ENCODE measurements at regions not wholly inside any gene's neighbourhood (a gene's known extent, or its start where the extent isn't known, plus 50 kb on each side); places are given as distances from the start of the nearest gene placed in this dataset.
A peak's percentile ranks its signal among the peaks of the same experiment; 100 is the strongest.

DNA sequence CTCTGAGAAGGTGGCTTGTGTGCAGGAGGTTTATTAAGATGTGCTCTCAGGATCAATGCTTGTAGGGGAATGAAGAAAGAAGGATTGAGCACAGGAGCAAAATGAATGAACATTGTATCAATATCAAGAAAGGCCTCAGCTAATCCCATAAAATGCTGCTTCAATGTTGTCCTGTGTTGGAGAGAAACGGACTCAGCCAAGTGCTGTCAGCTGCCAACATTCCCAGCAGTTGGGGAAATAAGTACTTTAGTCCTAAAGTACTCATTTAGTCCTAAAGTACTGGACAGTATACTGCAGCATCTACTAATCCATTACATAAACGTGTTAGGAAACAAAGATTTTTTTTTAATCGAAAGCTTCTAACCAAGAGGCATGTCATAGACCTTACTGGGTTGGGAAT, 255.9 kb downstream of the SEC23A start (continued):
- TF ChIP-seq, protein P1, sequence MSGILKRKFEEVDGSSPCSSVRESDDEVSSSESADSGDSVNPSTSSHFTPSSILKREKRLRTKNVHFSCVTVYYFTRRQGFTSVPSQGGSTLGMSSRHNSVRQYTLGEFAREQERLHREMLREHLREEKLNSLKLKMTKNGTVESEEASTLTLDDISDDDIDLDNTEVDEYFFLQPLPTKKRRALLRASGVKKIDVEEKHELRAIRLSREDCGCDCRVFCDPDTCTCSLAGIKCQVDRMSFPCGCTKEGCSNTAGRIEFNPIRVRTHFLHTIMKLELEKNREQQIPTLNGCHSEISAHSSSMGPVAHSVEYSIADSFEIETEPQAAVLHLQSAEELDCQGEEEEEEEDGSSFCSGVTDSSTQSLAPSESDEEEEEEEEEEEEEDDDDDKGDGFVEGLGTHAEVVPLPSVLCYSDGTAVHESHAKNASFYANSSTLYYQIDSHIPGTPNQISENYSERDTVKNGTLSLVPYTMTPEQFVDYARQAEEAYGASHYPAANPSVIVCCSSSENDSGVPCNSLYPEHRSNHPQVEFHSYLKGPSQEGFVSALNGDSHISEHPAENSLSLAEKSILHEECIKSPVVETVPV (CRISPR knock-in tag; IDR thresholded peaks at IDR 0.05), result no peak

DNA sequence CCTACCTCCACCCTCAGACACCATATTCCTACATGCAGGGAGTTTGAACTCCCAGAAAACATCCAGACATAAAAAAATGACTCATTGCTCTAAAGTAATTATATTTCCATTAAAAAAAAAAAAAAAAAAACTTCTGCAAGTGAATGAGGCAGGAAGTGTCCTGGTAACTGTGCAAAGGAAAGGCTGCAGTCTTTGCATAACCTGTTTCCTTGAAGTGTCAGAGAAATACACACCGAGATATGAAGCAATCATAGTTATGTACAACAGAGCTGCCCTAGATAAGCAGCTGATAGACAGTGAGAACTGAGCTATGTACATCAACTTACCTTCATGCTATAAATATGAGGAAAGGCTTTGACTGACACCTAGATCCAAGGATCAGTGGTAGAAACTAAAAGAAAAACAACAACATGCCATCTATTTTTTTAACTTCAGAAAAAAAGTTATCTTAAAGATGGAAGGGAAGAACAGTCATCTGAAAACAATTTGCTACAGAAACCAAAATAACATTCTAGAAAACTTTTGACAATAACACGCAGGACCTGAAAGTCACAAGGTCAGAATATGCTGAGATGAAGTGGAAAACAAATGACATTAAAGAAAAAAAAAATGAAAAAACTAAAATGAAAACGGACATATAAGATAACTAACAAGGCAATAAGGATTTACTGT, 263.2 kb downstream of the SEC23A start:
- TF ChIP-seq GLIS3 (CRISPR knock-in tag; IDR thresholded peaks at IDR 0.05), result no peak
- TF ChIP-seq TOX (CRISPR knock-in tag; IDR thresholded peaks at IDR 0.05; ENCODE audit: borderline replicate concordance), result no peak
- peak; percentile 15; the same call in 1 of the 2 replicates for TF ChIP-seq ISL1 (CRISPR knock-in tag; IDR thresholded peaks at IDR 0.05)
- no peak for TF ChIP-seq OSR1 (CRISPR knock-in tag; IDR thresholded peaks at IDR 0.05)
- TF ChIP-seq SNAI2 (CRISPR knock-in tag; IDR thresholded peaks at IDR 0.05), result no peak
- ATAC-seq, result no peak

DNA sequence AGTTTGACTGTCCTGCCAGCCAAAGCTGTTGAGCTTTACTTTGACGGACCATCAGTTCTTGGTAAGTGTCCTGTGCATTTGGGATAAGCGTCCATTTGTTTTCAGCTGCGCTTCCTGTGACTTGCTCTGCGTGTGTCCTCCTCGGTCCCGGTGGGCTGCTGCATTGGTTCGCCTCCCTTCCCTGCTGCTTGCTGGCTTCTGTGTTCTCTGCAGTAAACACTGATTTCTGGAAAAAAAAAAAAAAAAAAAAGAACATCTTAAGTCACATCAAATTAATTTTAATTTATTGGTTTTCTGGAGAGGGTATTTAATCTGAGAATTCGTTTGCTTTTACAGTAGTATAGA, 264.1 kb downstream of the SEC23A start:
- TF ChIP-seq OSR1 (CRISPR knock-in tag; IDR thresholded peaks at IDR 0.05), result no peak
- TF ChIP-seq GLIS3 (CRISPR knock-in tag; IDR thresholded peaks at IDR 0.05), result no peak
- TF ChIP-seq BACH2 (CRISPR knock-in tag; IDR thresholded peaks at IDR 0.05; ENCODE audit: borderline replicate concordance), result no peak
- TF ChIP-seq PPARA (CRISPR knock-in tag; IDR thresholded peaks at IDR 0.05; ENCODE audit: borderline replicate concordance), result no peak
- TF ChIP-seq, protein P2, sequence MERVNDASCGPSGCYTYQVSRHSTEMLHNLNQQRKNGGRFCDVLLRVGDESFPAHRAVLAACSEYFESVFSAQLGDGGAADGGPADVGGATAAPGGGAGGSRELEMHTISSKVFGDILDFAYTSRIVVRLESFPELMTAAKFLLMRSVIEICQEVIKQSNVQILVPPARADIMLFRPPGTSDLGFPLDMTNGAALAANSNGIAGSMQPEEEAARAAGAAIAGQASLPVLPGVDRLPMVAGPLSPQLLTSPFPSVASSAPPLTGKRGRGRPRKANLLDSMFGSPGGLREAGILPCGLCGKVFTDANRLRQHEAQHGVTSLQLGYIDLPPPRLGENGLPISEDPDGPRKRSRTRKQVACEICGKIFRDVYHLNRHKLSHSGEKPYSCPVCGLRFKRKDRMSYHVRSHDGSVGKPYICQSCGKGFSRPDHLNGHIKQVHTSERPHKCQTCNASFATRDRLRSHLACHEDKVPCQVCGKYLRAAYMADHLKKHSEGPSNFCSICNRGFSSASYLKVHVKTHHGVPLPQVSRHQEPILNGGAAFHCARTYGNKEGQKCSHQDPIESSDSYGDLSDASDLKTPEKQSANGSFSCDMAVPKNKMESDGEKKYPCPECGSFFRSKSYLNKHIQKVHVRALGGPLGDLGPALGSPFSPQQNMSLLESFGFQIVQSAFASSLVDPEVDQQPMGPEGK (CRISPR knock-in tag; IDR thresholded peaks at IDR 0.05; ENCODE audit: borderline replicate concordance), result no peak
- TF ChIP-seq, protein P3, sequence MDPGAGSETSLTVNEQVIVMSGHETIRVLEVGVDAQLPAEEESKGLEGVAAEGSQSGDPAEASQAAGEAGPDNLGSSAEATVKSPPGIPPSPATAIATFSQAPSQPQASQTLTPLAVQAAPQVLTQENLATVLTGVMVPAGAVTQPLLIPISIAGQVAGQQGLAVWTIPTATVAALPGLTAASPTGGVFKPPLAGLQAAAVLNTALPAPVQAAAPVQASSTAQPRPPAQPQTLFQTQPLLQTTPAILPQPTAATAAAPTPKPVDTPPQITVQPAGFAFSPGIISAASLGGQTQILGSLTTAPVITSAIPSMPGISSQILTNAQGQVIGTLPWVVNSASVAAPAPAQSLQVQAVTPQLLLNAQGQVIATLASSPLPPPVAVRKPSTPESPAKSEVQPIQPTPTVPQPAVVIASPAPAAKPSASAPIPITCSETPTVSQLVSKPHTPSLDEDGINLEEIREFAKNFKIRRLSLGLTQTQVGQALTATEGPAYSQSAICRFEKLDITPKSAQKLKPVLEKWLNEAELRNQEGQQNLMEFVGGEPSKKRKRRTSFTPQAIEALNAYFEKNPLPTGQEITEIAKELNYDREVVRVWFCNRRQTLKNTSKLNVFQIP (CRISPR knock-in tag; IDR thresholded peaks at IDR 0.05; ENCODE audit: borderline replicate concordance, low read depth), result no peak
- no peak for TF ChIP-seq CSDC2 (CRISPR knock-in tag; IDR thresholded peaks at IDR 0.05)
- TF ChIP-seq TCF4 (CRISPR knock-in tag; IDR thresholded peaks at IDR 0.05; ENCODE audit: borderline replicate concordance), result no peak
- TF ChIP-seq, protein P4, sequence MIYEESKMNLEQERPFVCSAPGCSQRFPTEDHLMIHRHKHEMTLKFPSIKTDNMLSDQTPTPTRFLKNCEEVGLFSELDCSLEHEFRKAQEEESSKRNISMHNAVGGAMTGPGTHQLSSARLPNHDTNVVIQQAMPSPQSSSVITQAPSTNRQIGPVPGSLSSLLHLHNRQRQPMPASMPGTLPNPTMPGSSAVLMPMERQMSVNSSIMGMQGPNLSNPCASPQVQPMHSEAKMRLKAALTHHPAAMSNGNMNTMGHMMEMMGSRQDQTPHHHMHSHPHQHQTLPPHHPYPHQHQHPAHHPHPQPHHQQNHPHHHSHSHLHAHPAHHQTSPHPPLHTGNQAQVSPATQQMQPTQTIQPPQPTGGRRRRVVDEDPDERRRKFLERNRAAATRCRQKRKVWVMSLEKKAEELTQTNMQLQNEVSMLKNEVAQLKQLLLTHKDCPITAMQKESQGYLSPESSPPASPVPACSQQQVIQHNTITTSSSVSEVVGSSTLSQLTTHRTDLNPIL (CRISPR knock-in tag; IDR thresholded peaks at IDR 0.05; ENCODE audit: low read depth), result no peak
- no peak for TF ChIP-seq ARNTL (CRISPR knock-in tag; IDR thresholded peaks at IDR 0.05; ENCODE audit: borderline replicate concordance, low read depth)
- TF ChIP-seq RARB (CRISPR knock-in tag; IDR thresholded peaks at IDR 0.05), result no peak
- no peak for TF ChIP-seq ZFP30 (CRISPR knock-in tag; IDR thresholded peaks at IDR 0.05)
- no peak for TF ChIP-seq ZNF565 (CRISPR knock-in tag; conservative IDR thresholded peaks at IDR 0.05; ENCODE audit: low read depth)
- no peak for TF ChIP-seq ZNF70 (CRISPR knock-in tag; IDR thresholded peaks at IDR 0.05)
- no peak for ATAC-seq

DNA sequence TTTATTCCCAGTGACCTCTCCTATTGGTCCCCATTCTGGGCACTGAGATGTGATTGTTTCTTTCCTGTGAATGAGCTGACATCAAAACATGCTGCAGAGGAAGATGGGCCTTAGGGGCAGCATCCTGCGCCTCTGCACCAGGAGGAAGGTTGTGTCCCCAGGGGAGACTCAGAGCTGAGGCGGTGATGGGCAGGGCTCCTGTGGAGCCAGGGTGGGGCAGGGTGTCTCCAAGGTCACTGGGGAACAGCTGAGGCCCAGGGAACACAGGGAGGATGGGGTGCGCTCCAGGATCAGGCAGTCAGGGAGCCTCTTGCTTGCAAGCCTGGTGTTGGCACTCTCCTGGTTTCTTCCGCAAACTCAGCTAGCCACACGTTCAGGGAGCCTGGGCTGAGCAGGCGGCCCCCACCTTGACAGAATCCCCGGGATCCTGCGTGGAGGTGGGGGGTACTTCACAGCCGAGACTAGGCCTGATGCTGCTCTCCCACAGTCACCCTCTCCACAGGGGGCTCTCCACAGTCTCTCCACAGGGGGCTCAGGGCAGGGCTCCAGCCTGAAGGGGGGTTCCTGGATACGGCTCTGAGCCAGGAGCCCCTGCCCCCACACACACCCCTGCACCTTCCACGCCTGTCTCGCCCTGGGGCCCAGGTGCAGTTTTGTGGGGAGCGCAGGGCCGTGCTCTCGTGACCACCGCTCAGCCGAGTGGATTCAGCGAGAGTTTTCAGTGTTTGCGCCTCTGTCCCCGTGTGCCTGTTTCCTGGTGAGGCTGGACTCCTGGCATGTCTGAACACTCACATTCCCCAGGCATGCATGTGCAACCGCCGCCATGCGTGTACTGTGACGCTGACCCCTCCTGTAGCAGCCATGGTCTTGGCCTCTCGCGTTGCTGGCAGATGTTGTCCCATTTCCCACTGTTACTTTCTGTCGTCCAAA, 264.7 kb downstream of the SEC23A start:
- no peak for TF ChIP-seq TOX (CRISPR knock-in tag; IDR thresholded peaks at IDR 0.05; ENCODE audit: borderline replicate concordance)
- no peak for TF ChIP-seq ZC3H10 (CRISPR knock-in tag; IDR thresholded peaks at IDR 0.05)
- no peak for TF ChIP-seq BACH2 (CRISPR knock-in tag; IDR thresholded peaks at IDR 0.05; ENCODE audit: borderline replicate concordance)
- TF ChIP-seq GLIS3 (CRISPR knock-in tag; IDR thresholded peaks at IDR 0.05), result no peak
- TF ChIP-seq RARB (CRISPR knock-in tag; IDR thresholded peaks at IDR 0.05), result no peak
- no peak for TF ChIP-seq ARNTL (CRISPR knock-in tag; IDR thresholded peaks at IDR 0.05; ENCODE audit: borderline replicate concordance, low read depth)
- no peak for TF ChIP-seq TCF4 (CRISPR knock-in tag; IDR thresholded peaks at IDR 0.05; ENCODE audit: borderline replicate concordance)
- ATAC-seq, result no peak

Measured in SK-N-SH treated with all-trans-retinoic acid at 6 μM for 48 hours (cell line).